NCI-H1092 (cell line): ENCODE measurements at regions not wholly inside any gene's neighbourhood (a gene's known extent, or its start where the extent isn't known, plus 50 kb on each side); places are given as distances from the start of the nearest gene placed in this dataset.

Experiments used
- DNase-seq: peaks from one replicate; lab custom pipeline; 2025; lab: John Stamatoyannopoulos, UW

GRCh38 chr9:110058304-110058953 lies 149.5 kb downstream of the C9orf152 start:
- peak; percentile 49 for DNase-seq

- DNase-seq, result no peak
Measured at GRCh38 chr9:110059461-110059860, 148.5 kb downstream of the C9orf152 start.

GRCh38 chr9:110064803-110065202 lies 143.2 kb downstream of the C9orf152 start:
- DNase-seq, result no peak

- no peak for DNase-seq
Measured at GRCh38 chr9:110065532-110065931, 142.4 kb downstream of the C9orf152 start.

GRCh38 chr9:110066929-110067716 lies 140.8 kb downstream of the C9orf152 start:
- no peak for DNase-seq

GRCh38 chr9:110068212-110068611 lies 139.7 kb downstream of the C9orf152 start:
- no peak for DNase-seq

- no peak for DNase-seq
Measured at GRCh38 chr9:110069326-110070248, 138.4 kb downstream of the C9orf152 start.

GRCh38 chr9:110072597-110073355 lies 135.2 kb downstream of the C9orf152 start:
- DNase-seq, result no peak

GRCh38 chr9:110073356-110073905 lies 134.5 kb downstream of the C9orf152 start:
- no peak for DNase-seq

GRCh38 chr9:110076894-110077725 lies 130.8 kb downstream of the C9orf152 start:
- DNase-seq, result no peak

- DNase-seq, result no peak
Measured at GRCh38 chr9:110077925-110078324, 130.0 kb downstream of the C9orf152 start.

- DNase-seq, result no peak
Measured at GRCh38 chr9:110078604-110079003, 129.4 kb downstream of the C9orf152 start.

GRCh38 chr9:110081395-110081794 lies 126.6 kb downstream of the C9orf152 start:
- no peak for DNase-seq

- no peak for DNase-seq
Measured at GRCh38 chr9:110083866-110084265, 124.1 kb downstream of the C9orf152 start.

GRCh38 chr9:110086537-110086936 lies 121.4 kb downstream of the C9orf152 start:
- DNase-seq, result no peak

GRCh38 chr9:110087605-110088004 lies 120.4 kb downstream of the C9orf152 start:
- no peak for DNase-seq

- no peak for DNase-seq
Measured at GRCh38 chr9:110088099-110088498, 119.9 kb downstream of the C9orf152 start.

GRCh38 chr9:110089681-110090370 lies 118.1 kb downstream of the C9orf152 start:
- no peak for DNase-seq

- DNase-seq, result no peak
Measured at GRCh38 chr9:110092792-110093191, 115.2 kb downstream of the C9orf152 start.

GRCh38 chr9:110093417-110093816 lies 114.5 kb downstream of the C9orf152 start:
- no peak for DNase-seq
